GM23338 (cell line): ENCODE measurements at regions not wholly inside any gene's neighbourhood (a gene's known extent, or its start where the extent isn't known, plus 50 kb on each side); places are given as distances from the start of the nearest gene placed in this dataset.

Source experiments
- EZH2phosphoT487 ChIP-seq: fragments of 200-600 bp; sonication (generic); IDR thresholded peaks from one replicate; pipeline ENCODE4 v1.8.1; 2018; ENCODE audit warnings: antibody characterized with exemption; ENCODE audit not compliant: unreplicated experiment
- TF ChIP-seq, protein P1 (sequence below), 2 experiments: fragments of 200-600 bp in 1 of 2; sonication (generic) in 1 of 2; conservative IDR thresholded peaks; 2 replicates each; pipeline versions ENCODE4 v1.5.1 to v1.6.1; 2016 to 2017; ENCODE audit warnings: antibody characterized with exemption in 2 of 2, low read depth in 2 of 2, mild to moderate bottlenecking in 2 of 2, moderate library complexity in 1 of 2

- no peak for TF ChIP-seq EZH2phosphoT487
- TF ChIP-seq, protein P1, sequence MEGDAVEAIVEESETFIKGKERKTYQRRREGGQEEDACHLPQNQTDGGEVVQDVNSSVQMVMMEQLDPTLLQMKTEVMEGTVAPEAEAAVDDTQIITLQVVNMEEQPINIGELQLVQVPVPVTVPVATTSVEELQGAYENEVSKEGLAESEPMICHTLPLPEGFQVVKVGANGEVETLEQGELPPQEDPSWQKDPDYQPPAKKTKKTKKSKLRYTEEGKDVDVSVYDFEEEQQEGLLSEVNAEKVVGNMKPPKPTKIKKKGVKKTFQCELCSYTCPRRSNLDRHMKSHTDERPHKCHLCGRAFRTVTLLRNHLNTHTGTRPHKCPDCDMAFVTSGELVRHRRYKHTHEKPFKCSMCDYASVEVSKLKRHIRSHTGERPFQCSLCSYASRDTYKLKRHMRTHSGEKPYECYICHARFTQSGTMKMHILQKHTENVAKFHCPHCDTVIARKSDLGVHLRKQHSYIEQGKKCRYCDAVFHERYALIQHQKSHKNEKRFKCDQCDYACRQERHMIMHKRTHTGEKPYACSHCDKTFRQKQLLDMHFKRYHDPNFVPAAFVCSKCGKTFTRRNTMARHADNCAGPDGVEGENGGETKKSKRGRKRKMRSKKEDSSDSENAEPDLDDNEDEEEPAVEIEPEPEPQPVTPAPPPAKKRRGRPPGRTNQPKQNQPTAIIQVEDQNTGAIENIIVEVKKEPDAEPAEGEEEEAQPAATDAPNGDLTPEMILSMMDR (conservative IDR thresholded peaks at IDR 0.05; ENCODE audit: low read depth in 2 of 2), result no peak
Observed at GRCh38 chrX:13464599-13465275, 104.7 kb upstream of the EGFL6 start.
